SK-N-SH (cell line): ENCODE measurements at regions not wholly inside any gene's neighbourhood (a gene's known extent, or its start where the extent isn't known, plus 50 kb on each side); places are given as distances from the start of the nearest gene placed in this dataset.

ENCODE experiments used
- CTCF ChIP-seq: fragments of 200-600 bp; sonication (generic); IDR thresholded peaks from 2 replicates; pipeline ENCODE4 v1.6.1; 2017; ENCODE audit warnings: antibody characterized with exemption, mild to moderate bottlenecking, moderate library complexity
- EP300 ChIP-seq, 2 experiments: IDR thresholded peaks; 2 replicates each; pipeline versions ENCODE4 v1.4.0 to v1.6.1; 2012; ENCODE audit warnings: borderline replicate concordance in 1 of 2, low read depth in 1 of 2, low read length in 1 of 2
- EZH2phosphoT487 ChIP-seq: fragments of 200-600 bp; sonication (generic); IDR thresholded peaks from 2 replicates; pipeline ENCODE4 v1.6.1; 2017; ENCODE audit warnings: low read depth, mixed run types, mild to moderate bottlenecking, antibody characterized with exemption, moderate library complexity, borderline replicate concordance
- FOXJ3 ChIP-seq: sonication (generic); formaldehyde crosslinking; IDR thresholded peaks from 2 replicates; pipeline ENCODE4 v1.5.1; 2020; ENCODE audit warnings: mild to moderate bottlenecking, missing genetic modification reagents
- GABPA ChIP-seq: IDR thresholded peaks from 2 replicates; pipeline ENCODE4 v1.4.0; 2012; ENCODE audit warnings: low read depth, mild to moderate bottlenecking
- MXI1 ChIP-seq: IDR thresholded peaks from 2 replicates; pipeline ENCODE4 v1.6.1; 2012; ENCODE audit warnings: mild to moderate bottlenecking, low read depth, low read length, improper control_type of control experiment
- NFIC ChIP-seq: IDR thresholded peaks from 2 replicates; pipeline ENCODE4 v1.4.0; 2012; ENCODE audit warnings: borderline replicate concordance
- REST ChIP-seq: IDR thresholded peaks from 2 replicates; pipeline ENCODE4 v1.6.1; 2012; ENCODE audit warnings: mild to moderate bottlenecking, low read depth, low read length, moderate library complexity
- SIN3A ChIP-seq: IDR thresholded peaks from 2 replicates; pipeline ENCODE4 v1.6.1; 2012; ENCODE audit warnings: low read depth, mild to moderate bottlenecking, low read length, moderate library complexity, borderline replicate concordance
- USF1 ChIP-seq: IDR thresholded peaks from 2 replicates; pipeline ENCODE4 v1.4.0; 2012; ENCODE audit warnings: low read depth, borderline replicate concordance

- TF ChIP-seq EP300 (IDR thresholded peaks at IDR 0.05; ENCODE audit: borderline replicate concordance in 1 of 2, low read depth in 1 of 2, low read length in 1 of 2) (no peak), EZH2phosphoT487 (no peak), CTCF (no peak), SIN3A (no peak), GABPA (no peak), REST (no peak), FOXJ3 (no peak), USF1 (no peak), NFIC (no peak), MXI1 (no peak)
These were observed 742.7 kb downstream of the TLE1 start for GRCh38 chr9:80946496-80947170.
